Inflammatory macrophage treated with lipopolysaccharide for 1 hour (primary cell): ENCODE measurements at regions not wholly inside any gene's neighbourhood (a gene's known extent, or its start where the extent isn't known, plus 50 kb on each side); places are given as distances from the start of the nearest gene placed in this dataset.

ENCODE experiments used
- DNase-seq, 2 donors: peaks; one replicate each; pipeline ENCODE4 v3.0.0-alpha.2; 2020 to 2022

GRCh38 chr1:184329245-184329953 is 57.4 kb upstream of the C1orf21 start:
- DNase-seq, result no peak

GRCh38 chr1:184329962-184330868 is 56.6 kb upstream of the C1orf21 start:
- DNase-seq, result no peak

GRCh38 chr1:184330875-184331274 is 56.0 kb upstream of the C1orf21 start:
- DNase-seq, result no peak
